GM21737 (cell line): ENCODE measurements at regions not wholly inside any gene's neighbourhood (a gene's known extent, or its start where the extent isn't known, plus 50 kb on each side); places are given as distances from the start of the nearest gene placed in this dataset.

Source experiments
- ATAC-seq: cut with Tn5 transposase; IDR thresholded peaks from one replicate; pipeline ENCODE4 v1.9.1; 2021; ENCODE audit warnings: mild to moderate bottlenecking, moderate library complexity; ENCODE audit not compliant: unreplicated experiment

- ATAC-seq, result no peak
These were observed 1451.9 kb upstream of the AGA start for GRCh38 chr4:178894126-178894525.

- ATAC-seq, result no peak
These were observed 1456.8 kb upstream of the AGA start for GRCh38 chr4:178899084-178899483.

DNA sequence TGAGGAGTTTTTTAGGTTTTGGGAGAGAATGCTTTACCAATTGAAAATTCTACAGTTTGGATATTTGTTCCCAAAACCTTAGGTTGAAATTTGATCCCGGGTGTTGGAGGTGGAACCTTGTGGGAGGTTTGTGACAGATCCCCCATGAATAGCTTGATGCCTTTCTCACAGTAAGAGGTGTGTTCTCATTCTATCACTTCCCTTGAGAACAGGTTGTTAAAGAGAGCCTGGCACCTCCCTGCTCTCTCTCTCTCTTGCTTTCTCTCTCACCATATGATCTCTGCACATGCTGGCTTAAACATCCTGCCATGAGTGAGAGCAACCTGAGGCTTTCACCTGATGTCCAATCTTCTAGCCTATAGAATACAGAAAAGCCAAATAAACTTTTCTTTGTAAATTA, 1475.5 kb upstream of the AGA start:
- ATAC-seq, result no peak

DNA sequence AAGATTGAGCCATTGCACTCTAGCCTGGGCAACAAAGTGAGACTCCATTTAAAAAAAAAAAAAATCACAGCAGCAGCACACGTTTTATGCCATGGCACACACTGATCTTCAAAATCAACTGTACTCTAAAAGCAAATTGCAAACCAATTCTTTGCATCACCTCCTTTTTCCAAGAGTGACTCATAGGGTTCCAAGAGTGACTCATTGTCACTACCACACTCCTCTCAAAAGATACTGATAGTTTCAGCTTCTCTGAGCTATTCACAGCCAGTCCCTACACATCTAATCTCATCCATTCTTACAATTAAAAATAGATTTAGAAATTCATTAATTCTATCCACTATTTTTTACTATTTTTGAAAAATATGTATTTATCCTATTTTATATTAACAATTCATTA, 1494.9 kb upstream of the AGA start:
- no peak for ATAC-seq

DNA sequence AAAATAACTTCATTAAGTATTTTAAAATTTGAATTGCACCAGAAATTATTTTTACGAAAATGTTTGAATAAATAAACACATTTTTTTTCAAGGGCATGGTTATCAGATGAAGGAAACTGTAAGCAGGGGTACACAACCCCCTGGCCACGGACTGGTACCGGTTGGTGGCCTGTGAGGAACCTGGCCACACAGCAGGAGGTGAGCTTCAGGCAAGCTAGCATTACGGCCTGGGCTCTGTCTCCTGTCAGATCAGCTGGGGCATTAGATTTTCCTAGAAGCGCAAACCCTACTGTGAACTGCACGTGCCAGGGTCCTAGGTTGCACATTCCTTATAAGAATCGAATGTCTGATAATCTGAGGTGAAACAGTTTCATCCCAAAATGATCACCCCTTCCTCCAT, 1499.7 kb upstream of the AGA start:
- no peak for ATAC-seq

- ATAC-seq, result no peak
These were observed 1511.3 kb upstream of the AGA start for GRCh38 chr4:178953447-178954120.

DNA sequence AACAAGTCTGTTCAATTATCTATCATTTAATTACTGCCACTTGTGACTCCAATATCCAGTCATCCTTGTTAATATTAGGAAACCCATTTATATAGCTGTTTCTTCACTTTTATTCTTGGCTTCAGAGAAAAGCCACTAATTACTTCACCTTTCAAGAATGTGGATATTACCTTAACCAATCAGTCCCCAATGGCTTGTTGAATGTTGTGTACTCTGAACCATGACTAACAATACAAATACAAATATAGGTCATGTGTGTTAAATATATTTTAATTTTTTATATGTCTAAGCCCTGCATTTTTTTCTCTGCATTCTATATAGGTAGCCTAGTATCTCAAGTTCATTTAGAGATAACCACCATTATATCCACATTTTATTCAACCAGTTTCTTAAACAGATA, 1513.4 kb upstream of the AGA start:
- ATAC-seq, result no peak

- no peak for ATAC-seq
These were observed 1516.6 kb upstream of the AGA start for GRCh38 chr4:178958725-178959440.

- ATAC-seq, result no peak
These were observed 1521.3 kb upstream of the AGA start for GRCh38 chr4:178963446-178964045.

DNA sequence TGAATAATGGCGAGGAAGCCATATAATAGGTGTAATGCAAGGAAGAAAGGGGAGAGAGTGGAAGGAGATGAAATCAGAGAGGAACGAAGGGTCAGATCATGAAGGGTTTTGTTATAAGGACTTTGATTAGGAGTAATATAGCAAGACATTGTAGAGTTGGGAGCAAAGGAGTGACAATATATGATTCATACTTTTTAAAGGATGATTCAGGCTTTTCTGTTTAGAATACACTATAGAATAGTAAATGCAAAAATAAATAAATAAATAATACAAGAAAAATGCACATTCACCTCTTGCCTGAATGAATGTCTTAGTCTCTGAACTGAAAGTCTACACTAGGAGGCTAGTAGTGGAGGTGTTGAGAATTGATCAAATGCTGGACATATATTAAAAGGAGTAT, 1524.4 kb upstream of the AGA start:
- no peak for ATAC-seq

DNA sequence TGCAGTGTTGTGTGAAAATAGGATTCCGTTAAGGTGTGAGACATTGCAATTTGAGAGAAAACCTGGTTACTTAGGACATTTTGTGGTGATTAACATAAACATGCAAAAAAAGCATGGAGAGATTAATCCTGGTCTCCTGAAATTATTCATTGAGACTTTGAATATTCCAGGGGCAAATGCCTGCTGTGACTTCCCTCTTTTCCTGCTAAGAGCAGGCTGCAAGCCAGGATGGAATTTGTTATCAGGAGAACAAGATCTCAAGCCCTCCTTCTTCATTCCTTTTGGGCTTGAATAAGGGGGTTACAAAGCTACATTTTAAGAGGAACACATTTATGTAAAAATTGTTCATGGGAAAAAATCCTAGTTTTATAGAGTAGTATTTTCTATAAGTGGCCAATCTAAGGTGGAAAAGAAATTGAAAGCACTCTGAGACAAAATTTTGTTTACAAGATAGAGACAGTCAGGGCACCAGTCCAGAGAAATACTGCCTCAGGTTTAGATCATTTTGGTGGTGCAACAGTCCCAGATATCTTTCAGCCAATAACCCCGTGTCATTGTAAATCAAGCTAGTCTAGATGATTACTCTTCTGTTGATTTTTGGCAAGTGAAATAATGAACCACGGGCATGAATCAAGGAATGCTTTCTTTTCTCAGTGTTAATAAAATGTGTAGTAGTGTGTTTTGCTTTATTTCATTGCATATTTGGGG, 1528.3 kb upstream of the AGA start:
- no peak for ATAC-seq

DNA sequence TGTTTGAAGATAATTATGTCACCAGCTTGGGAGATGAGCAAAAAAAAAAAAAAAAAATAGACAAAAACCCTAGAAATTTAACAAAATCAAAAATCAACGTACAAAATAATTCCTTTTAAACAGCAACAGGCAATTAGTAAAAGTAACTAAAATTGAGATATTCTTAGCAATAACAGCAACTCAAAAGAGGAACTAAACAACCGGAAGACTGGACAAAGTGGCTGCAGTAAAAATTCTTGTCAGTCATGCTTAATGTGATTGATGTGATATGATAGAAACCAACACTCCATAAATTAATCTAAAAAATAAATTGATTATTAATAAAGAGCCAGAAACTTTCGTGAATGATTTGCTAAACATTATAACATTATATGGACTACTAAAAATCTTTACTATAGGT, 1534.6 kb upstream of the AGA start:
- ATAC-seq, result no peak

DNA sequence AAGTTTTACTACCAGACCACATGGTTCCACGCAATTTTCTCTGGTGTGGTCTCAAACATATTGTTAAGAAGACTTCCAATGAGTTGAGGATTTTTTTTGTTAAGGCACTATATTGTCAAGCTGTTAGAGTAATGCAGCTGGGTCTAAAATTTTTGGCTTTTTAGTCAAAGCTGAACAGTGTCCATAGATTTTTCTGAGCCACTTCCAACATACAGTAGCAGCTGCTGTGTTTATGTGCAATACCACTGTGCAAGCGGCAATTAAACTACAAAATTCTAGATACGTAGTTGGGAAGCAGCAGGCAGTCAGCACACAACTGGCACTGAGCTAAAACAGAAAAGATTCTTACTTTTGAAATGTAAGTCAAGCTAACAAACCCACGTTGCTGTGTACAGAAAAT, 1551.1 kb upstream of the AGA start:
- no peak for ATAC-seq

GRCh38 chr4:179001918-179002317, 1559.7 kb upstream of the AGA start:
- ATAC-seq, result no peak

DNA sequence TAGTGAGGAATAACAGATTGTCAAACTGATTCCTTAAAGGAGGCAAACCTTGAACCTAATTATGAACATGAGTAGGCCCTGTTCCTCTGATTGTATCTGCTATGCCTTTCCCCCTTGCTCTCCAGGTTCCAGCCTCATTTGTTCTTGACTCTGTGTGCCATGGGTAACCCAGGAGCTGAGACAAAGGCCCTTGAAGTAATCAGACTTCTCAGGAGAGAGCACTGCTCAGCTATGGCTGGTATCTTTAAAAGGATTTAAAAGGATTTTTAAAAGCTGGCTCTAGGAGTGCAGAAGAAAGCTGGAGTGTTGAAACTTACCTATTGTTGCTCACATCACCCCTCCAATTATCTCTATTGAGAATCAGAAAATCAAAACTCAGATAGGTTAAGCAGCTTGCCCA, 1565.5 kb upstream of the AGA start:
- no peak for ATAC-seq

- ATAC-seq, result no peak
These were observed 1575.3 kb upstream of the AGA start for GRCh38 chr4:179017581-179017980.

GRCh38 chr4:179027569-179027968, 1585.3 kb upstream of the AGA start:
- no peak for ATAC-seq

GRCh38 chr4:179028321-179028720, 1586.1 kb upstream of the AGA start:
- no peak for ATAC-seq

DNA sequence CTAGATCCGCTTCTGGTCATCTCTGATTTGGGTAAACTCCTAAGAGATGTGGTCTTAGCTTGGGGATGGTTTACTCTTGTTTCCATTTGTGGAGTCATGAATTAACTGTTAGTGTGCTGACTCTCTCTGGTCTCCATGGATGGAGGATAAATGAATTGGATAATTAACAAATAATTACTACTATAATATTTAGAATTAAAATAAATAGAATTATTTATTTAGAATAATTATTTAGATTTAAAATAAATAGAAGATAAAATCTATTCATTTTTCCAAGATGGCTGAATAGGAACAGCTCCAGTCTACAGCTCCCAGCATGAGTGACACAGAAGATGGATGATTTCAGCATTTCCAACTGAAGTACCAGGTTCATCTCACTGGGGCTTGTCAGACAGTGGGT, 1587.4 kb upstream of the AGA start:
- no peak for ATAC-seq

- ATAC-seq, result no peak
These were observed 1598.0 kb upstream of the AGA start for GRCh38 chr4:179040259-179040658.

DNA sequence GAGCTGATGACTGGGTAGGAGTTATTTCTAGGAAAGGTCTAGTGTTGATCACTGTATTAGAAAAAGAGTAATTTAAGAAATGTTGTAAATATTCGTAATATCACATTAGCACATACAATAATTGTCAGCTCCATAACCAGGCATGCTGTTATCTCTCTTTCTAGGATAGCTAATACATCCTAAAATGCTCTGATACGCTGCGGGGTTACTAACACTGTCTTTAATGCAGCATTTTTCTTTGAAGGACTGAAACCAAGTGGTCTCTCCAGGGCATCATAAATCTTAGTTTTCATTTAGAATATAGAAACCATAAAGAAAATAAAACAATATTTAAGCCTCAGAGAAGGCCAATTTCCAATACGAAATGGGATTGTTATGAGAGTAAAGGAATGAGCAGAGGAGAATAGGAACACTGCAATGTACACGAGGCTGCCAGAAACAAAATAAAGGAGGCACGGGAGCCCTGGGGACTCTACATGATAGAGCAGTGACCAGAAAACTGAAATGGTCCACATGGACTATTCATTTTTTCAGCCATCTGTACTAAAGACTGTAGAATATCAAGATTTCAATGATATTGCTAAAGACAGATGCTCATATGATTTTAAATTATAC, 1606.7 kb upstream of the AGA start:
- no peak for ATAC-seq
